H1 (cell line): ENCODE measurements at regions not wholly inside any gene's neighbourhood (a gene's known extent, or its start where the extent isn't known, plus 50 kb on each side); places are given as distances from the start of the nearest gene placed in this dataset.

ENCODE experiments used
- CTCF ChIP-seq, 3 experiments: IDR thresholded peaks; 1 replicate in 2 of 3; 2 replicates in 1 of 3; pipeline versions ENCODE4 v1.5.1 to v1.6.1; 2011; ENCODE audit warnings: low read length in 3 of 3, mild to moderate bottlenecking in 3 of 3, inconsistent platforms in 2 of 3, low read depth in 1 of 3, moderate library complexity in 1 of 3; ENCODE audit not compliant: insufficient read depth in 1 of 3; ENCODE audit errors: control extremely low read depth in 1 of 3
- EGR1 ChIP-seq: IDR thresholded peaks from 2 replicates; pipeline ENCODE4 v1.6.1; 2011; ENCODE audit warnings: low read depth, low read length, borderline replicate concordance
- EP300 ChIP-seq, 2 experiments: IDR thresholded peaks; 1 replicate in 1 of 2; 2 replicates in 1 of 2; pipeline ENCODE4 v1.6.1; 2011 to 2012; ENCODE audit warnings: low read depth in 2 of 2, low read length in 2 of 2, mild to moderate bottlenecking in 2 of 2, borderline replicate concordance in 1 of 2, inconsistent platforms in 1 of 2, moderate library complexity in 1 of 2
- EZH2 ChIP-seq: fragments of 200-600 bp; sonication (generic); IDR thresholded peaks from 2 replicates; pipeline ENCODE4 v1.7.1; 2012; ENCODE audit warnings: low read depth, mild to moderate bottlenecking, moderate library complexity, low read length, inconsistent platforms; ENCODE audit not compliant: severe bottlenecking
- GTF2F1 ChIP-seq: IDR thresholded peaks from 2 replicates; pipeline ENCODE4 v1.6.1; 2012; ENCODE audit warnings: low read depth, low read length, improper control_type of control experiment, borderline replicate concordance
- JUND ChIP-seq: IDR thresholded peaks from 2 replicates; pipeline ENCODE4 v1.6.1; 2011; ENCODE audit warnings: mild to moderate bottlenecking, improper control_type of control experiment, low read length
- PHF8 ChIP-seq: fragments of 200-600 bp; sonication (generic); conservative IDR thresholded peaks from 2 replicates; pipeline ENCODE4 v1.7.1; 2012; ENCODE audit warnings: low read depth, mild to moderate bottlenecking, inconsistent platforms, low read length, moderate library complexity
- POLR2A ChIP-seq, 2 experiments: IDR thresholded peaks; 1 replicate in 1 of 2; 2 replicates in 1 of 2; pipeline ENCODE4 v1.6.1; 2011; ENCODE audit warnings: low read depth in 2 of 2, low read length in 2 of 2, mild to moderate bottlenecking in 2 of 2; ENCODE audit errors: control extremely low read depth in 1 of 2
- POLR2AphosphoS5 ChIP-seq: IDR thresholded peaks from 2 replicates; pipeline ENCODE4 v1.6.1; 2011; ENCODE audit warnings: low read depth, low read length
- RFX5 ChIP-seq: IDR thresholded peaks from 2 replicates; pipeline ENCODE4 v1.6.1; 2011; ENCODE audit warnings: low read depth, low read length, improper control_type of control experiment, borderline replicate concordance
- SP4 ChIP-seq: IDR thresholded peaks from 2 replicates; pipeline ENCODE4 v1.6.1; 2012; ENCODE audit warnings: low read length, inconsistent platforms
- USF2 ChIP-seq: IDR thresholded peaks from 2 replicates; pipeline ENCODE4 v1.6.1; 2011; ENCODE audit warnings: low read length, improper control_type of control experiment
- YY1 ChIP-seq: IDR thresholded peaks from 2 replicates; pipeline ENCODE4 v1.6.1; 2011; ENCODE audit warnings: low read depth, mild to moderate bottlenecking, low read length

GRCh38 chr1:244128591-244129383 lies 77.7 kb downstream of the ZBTB18 start:
- TF ChIP-seq CTCF (IDR thresholded peaks at IDR 0.05; ENCODE audit: control extremely low read depth in 1 of 3, insufficient read depth in 1 of 3, low read depth in 1 of 3, low read length in 3 of 3), result no peak
- no peak for TF ChIP-seq SP4
- TF ChIP-seq YY1, result no peak
- no peak for TF ChIP-seq USF2
- TF ChIP-seq EP300 (IDR thresholded peaks at IDR 0.05; ENCODE audit: borderline replicate concordance in 1 of 2, low read depth in 2 of 2, low read length in 2 of 2), result no peak
- TF ChIP-seq GTF2F1, result no peak
- no peak for TF ChIP-seq PHF8
- TF ChIP-seq POLR2A (IDR thresholded peaks at IDR 0.05; ENCODE audit: control extremely low read depth in 1 of 2, low read depth in 2 of 2, low read length in 2 of 2), result no peak
- no peak for TF ChIP-seq JUND
- no peak for TF ChIP-seq EZH2
- TF ChIP-seq POLR2AphosphoS5, result no peak
- TF ChIP-seq EGR1, result no peak
- no peak for TF ChIP-seq RFX5
